HG03520 (cell line): ENCODE measurements at regions not wholly inside any gene's neighbourhood (a gene's known extent, or its start where the extent isn't known, plus 50 kb on each side); places are given as distances from the start of the nearest gene placed in this dataset.

Experiments used
- ATAC-seq: cut with Tn5 transposase; IDR thresholded peaks from one replicate; pipeline ENCODE4 v1.9.1; 2021; ENCODE audit warnings: mild to moderate bottlenecking, moderate library complexity; ENCODE audit not compliant: unreplicated experiment

DNA sequence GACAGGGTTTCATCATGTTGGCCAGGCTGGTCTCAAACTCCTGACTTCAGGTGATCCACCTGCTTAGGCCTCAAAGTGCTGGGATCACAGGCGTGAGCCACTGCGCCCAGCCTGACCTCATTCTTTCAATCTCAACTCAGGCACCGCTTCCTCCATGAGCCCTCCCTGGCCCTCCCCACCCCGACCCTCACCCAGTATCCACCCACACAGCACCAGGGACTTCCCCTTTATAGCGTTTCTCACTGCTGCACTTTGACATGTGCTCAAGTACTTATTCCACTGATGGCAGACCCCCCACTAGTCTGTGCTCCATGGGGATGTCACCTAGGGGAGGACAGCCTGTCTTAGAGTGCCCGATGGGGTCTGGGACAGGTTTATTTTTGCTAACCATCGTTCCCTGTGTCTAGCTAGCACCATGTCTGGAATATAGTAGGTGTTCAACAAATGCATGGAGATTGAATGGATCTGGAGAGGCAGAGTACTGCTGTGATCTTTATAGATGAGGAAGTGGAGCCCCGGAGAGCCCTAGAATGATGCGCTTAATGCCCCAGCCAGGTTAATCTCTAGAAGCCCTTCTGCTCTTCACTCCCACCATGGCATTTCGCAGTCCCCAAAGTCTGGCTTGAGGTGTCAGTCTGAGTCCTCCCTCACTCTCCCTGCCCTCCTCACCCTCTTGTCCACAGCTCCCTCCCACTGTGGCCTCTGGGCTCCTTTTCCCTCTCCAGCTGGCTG lies 258.8 kb downstream of the RPS24 start:
- no peak for ATAC-seq

- ATAC-seq = no peak
Measured at GRCh38 chr10:78292982-78293865, 259.6 kb downstream of the RPS24 start.

GRCh38 chr10:78295242-78295641 lies 261.6 kb downstream of the RPS24 start:
- ATAC-seq = no peak

DNA sequence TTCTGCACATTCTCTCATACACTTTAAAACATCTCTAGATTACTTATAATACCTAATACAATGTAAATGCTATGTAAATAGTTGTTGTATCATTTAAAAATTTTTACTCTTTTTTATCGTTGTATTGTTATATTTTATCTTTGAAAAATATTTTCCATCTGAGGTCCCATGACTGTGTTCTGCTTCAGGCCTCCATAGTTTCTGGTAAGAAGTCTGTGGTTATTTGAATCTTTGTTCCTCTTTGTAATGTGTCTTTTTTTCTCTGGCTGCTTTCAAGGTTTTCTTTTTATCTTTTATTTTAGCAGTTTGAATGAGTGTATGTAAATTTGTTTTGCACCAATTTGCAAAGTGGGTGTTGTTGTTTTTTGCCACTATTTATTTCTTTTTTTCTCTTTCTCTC lies 263.1 kb downstream of the RPS24 start:
- ATAC-seq = no peak

GRCh38 chr10:78297997-78298396 lies 264.3 kb downstream of the RPS24 start:
- no peak for ATAC-seq

- no peak for ATAC-seq
Measured at GRCh38 chr10:78298835-78299234, 265.2 kb downstream of the RPS24 start.

- ATAC-seq = no peak
Measured at GRCh38 chr10:78299851-78300468, 266.3 kb downstream of the RPS24 start.

DNA sequence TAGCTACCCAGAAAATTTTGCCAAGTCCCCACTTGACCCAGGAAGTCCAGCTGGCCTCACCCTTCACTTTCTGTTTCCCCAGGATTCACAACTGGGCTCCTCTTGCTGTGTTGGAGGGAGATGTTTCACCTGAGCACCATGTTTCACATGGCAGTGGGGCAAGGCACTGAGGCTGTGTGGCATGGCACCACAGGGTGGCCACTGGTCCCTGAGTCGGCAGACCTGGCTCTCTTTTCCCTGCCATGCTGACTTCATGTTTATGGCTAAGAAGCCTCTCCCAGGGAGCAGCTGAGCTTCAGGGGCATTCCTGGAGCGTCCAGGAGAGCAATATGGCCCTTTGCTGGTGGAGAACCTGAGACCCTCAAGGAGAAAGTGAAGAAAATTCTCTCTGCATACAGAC lies 266.9 kb downstream of the RPS24 start:
- no peak for ATAC-seq

GRCh38 chr10:78301481-78301880 lies 267.8 kb downstream of the RPS24 start:
- no peak for ATAC-seq

GRCh38 chr10:78301891-78302738 lies 268.5 kb downstream of the RPS24 start:
- no peak for ATAC-seq

DNA sequence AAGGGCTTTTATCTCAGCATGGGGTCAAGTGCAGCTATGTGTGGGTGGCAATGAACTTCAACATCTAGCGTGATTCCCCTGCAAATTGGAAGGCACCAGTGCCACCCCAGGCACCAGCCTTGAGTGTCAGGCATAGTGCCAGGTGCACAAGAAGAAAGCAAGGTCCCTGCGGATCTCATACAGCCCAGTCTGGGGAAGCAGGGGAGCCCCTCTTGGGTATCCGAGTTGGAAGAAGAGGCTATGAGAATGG lies 269.0 kb downstream of the RPS24 start:
- no peak for ATAC-seq

GRCh38 chr10:78302989-78303854 lies 269.6 kb downstream of the RPS24 start:
- peak; percentile 82 for ATAC-seq

GRCh38 chr10:78304091-78305045 lies 270.7 kb downstream of the RPS24 start:
- ATAC-seq = no peak

GRCh38 chr10:78305311-78305710 lies 271.6 kb downstream of the RPS24 start:
- ATAC-seq = no peak

- ATAC-seq = no peak
Measured at GRCh38 chr10:78306358-78306757, 272.7 kb downstream of the RPS24 start.

DNA sequence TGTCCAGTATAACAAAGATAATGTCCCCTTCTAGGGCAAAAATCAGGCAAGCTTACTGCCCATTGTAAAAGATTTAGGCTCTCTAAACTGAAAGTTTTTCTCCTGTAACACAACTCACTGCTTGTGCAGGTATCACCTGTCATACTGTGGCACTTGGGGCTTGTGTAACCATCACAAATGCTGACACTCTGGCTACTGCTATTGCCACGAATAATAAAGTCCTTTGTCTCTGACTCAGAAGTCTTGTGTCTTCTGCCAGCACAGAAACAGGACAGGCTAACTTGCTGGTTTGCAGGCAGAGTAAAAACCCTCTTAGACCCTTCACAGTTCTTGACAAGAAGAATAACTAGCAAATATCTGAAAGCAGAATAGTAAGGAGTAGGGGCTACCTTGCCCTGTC lies 273.9 kb downstream of the RPS24 start:
- ATAC-seq = no peak

- ATAC-seq = no peak
Measured at GRCh38 chr10:78309536-78310237, 276.0 kb downstream of the RPS24 start.

- no peak for ATAC-seq
Measured at GRCh38 chr10:78310481-78311080, 276.9 kb downstream of the RPS24 start.
